ENCODE measurements at regions not wholly inside any gene's neighbourhood (a gene's known extent, or its start where the extent isn't known, plus 50 kb on each side); places are given as distances from the start of the nearest gene placed in this dataset.

- no peak for TF ChIP-seq POLR2A (IDR thresholded peaks at IDR 0.05; ENCODE audit: low read depth, low read length)
- TF ChIP-seq TAF1 (IDR thresholded peaks at IDR 0.05; ENCODE audit: borderline replicate concordance, low read depth, low read length), result no peak
Measured at GRCh38 chr13:88288326-88288725, 617.2 kb downstream of the SLITRK5 start.

Data from GM12892 (cell line).